PC-9 (cell line): ENCODE measurements at regions not wholly inside any gene's neighbourhood (a gene's known extent, or its start where the extent isn't known, plus 50 kb on each side); places are given as distances from the start of the nearest gene placed in this dataset.

ENCODE experiments used
- CTCF ChIP-seq: fragments of 200-600 bp; sonication (generic); conservative IDR thresholded peaks from 2 replicates; pipeline ENCODE4 v1.6.1; 2017; ENCODE audit warnings: mixed run types, antibody characterized with exemption, mild to moderate bottlenecking, moderate library complexity
- EZH2 ChIP-seq: fragments of 200-600 bp; sonication (generic); IDR thresholded peaks from 2 replicates; pipeline ENCODE4 v1.8.0; 2017; ENCODE audit warnings: antibody characterized with exemption, low read depth

- TF ChIP-seq CTCF (no peak), EZH2 (no peak)
Observed at GRCh38 chr7:131265227-131265626, 62.4 kb upstream of the MKLN1 start.
